H1 (cell line): ENCODE measurements at regions not wholly inside any gene's neighbourhood (a gene's known extent, or its start where the extent isn't known, plus 50 kb on each side); places are given as distances from the start of the nearest gene placed in this dataset.

ENCODE experiments used
- BACH1 ChIP-seq: IDR thresholded peaks from 2 replicates; pipeline ENCODE4 v1.6.1; 2012; ENCODE audit warnings: low read length, improper control_type of control experiment
- CHD1 ChIP-seq: IDR thresholded peaks from 2 replicates; pipeline ENCODE4 v1.6.1; 2012; ENCODE audit warnings: low read depth, low read length, improper control_type of control experiment
- JUND ChIP-seq: IDR thresholded peaks from 2 replicates; pipeline ENCODE4 v1.6.1; 2011; ENCODE audit warnings: mild to moderate bottlenecking, improper control_type of control experiment, low read length
- SP4 ChIP-seq: IDR thresholded peaks from 2 replicates; pipeline ENCODE4 v1.6.1; 2012; ENCODE audit warnings: low read length, inconsistent platforms

DNA sequence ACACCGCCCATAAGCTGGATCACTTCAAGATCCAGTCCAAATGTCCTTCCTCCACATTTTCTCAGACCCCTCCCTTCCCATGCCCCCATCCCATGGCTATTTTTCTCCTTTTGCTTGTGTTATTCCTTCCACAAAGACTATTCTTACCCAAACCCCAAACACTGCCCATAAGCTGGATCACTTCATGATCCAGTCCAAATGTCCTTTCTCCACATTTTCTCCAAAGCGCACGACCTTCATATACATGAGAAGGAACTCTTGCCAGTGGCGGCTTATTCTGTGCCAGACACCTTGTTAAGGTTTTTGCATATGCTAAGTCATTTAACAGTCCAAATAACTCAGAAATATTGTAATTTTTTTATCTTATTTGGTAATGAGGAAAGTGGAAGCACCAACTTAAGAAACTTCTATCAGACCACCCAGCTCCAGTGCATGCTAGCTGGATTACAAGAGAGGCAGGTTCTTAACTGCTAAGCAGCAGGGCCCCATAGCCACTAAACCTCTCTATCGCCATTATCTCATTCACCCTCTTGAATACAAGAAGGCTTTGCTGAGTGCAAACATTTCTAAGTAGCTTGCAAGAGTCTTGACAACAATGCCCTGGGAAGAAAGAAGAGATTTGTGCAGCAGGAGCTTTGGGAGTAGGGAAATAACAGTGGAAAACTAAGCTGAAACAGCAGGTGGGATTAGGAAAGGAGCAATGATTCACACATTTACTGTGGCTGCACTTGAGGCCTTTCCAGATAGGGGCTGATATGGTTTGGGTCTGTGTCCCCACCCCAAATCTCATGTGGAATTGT is 428.2 kb upstream of the MAF start (continued):
- TF ChIP-seq CHD1 (no peak), JUND (no peak), BACH1 (no peak), SP4 (no peak)
